Endodermal cell (in vitro differentiated cells): ENCODE measurements at regions not wholly inside any gene's neighbourhood (a gene's known extent, or its start where the extent isn't known, plus 50 kb on each side); places are given as distances from the start of the nearest gene placed in this dataset.

ENCODE experiments used
- DNase-seq: peaks from one replicate; pipeline ENCODE4 v3.0.0-alpha.2; 2017
- H3K27ac ChIP-seq: 2 replicates; pipeline ENCODE4 v1.5.1; 2013; ENCODE audit warnings: mild to moderate bottlenecking, low read depth, low read length, moderate library complexity
- H3K27me3 ChIP-seq: 2 replicates; pipeline ENCODE4 v1.6.1; 2013; ENCODE audit warnings: mild to moderate bottlenecking, low read length, moderate library complexity; ENCODE audit not compliant: insufficient read depth, control insufficient read depth, poor library complexity, severe bottlenecking
- H3K36me3 ChIP-seq: 2 replicates; pipeline ENCODE4 v1.7.0; 2013; ENCODE audit warnings: mild to moderate bottlenecking, low read length, moderate library complexity; ENCODE audit not compliant: control insufficient read depth, insufficient read depth
- H3K4me1 ChIP-seq: one replicate; pipeline ENCODE4 v1.7.0; 2013; ENCODE audit warnings: low read length; ENCODE audit not compliant: control insufficient read depth, insufficient read depth
- H3K4me3 ChIP-seq: 2 replicates; pipeline ENCODE4 v1.5.1; 2013; ENCODE audit warnings: mild to moderate bottlenecking, low read length, moderate library complexity
- H3K9ac ChIP-seq: 2 replicates; pipeline ENCODE4 v1.6.1; 2013; ENCODE audit warnings: mild to moderate bottlenecking, low read length, moderate library complexity; ENCODE audit not compliant: poor library complexity, severe bottlenecking; ENCODE audit errors: extremely low read depth
- H3K9me3 ChIP-seq: 2 replicates; pipeline ENCODE4 v1.6.1; 2013; ENCODE audit warnings: mild to moderate bottlenecking, low read length, moderate library complexity; ENCODE audit not compliant: control insufficient read depth
- H3K27ac Mint-ChIP-seq: 2 replicates; pipeline ENCODE4 v1.8.0; 2020; ENCODE audit warnings: mixed read lengths
- H3K27me3 Mint-ChIP-seq: 2 replicates; pipeline ENCODE4 v1.8.0; 2021; ENCODE audit warnings: mild to moderate bottlenecking, mixed read lengths; ENCODE audit not compliant: insufficient read depth
- H3K36me3 Mint-ChIP-seq: 2 replicates; pipeline ENCODE4 v1.8.0; 2020; ENCODE audit warnings: low read depth, mixed read lengths
- H3K4me1 Mint-ChIP-seq: 2 replicates; pipeline ENCODE4 v1.8.0; 2020; ENCODE audit warnings: mixed read lengths
- H3K4me3 Mint-ChIP-seq: 2 replicates; pipeline ENCODE4 v1.8.0; 2020; ENCODE audit warnings: mild to moderate bottlenecking, moderate library complexity, mixed read lengths
- H3K9me3 Mint-ChIP-seq: 2 replicates; pipeline ENCODE4 v1.8.0; 2020; ENCODE audit warnings: mild to moderate bottlenecking, mixed read lengths
- WGBS, 2 experiments: methylation state at CpG; one replicate each; pipeline versions ENCODE4 v1.1.5 to v1.1.7; 2013; ENCODE audit warnings: missing lambda C conversion rate in 2 of 2, mixed read lengths in 1 of 2; ENCODE audit not compliant: insufficient coverage in 1 of 2, insufficient read length in 1 of 2; 5-methylcytosine and 5-hydroxymethylcytosine counted together
- TF ChIP-seq, protein P1 (sequence below): fragments of 200-600 bp; sonication (generic); conservative IDR thresholded peaks from 2 replicates; pipeline ENCODE4 v1.5.0; 2021; ENCODE audit warnings: antibody characterized with exemption, mild to moderate bottlenecking

DNA sequence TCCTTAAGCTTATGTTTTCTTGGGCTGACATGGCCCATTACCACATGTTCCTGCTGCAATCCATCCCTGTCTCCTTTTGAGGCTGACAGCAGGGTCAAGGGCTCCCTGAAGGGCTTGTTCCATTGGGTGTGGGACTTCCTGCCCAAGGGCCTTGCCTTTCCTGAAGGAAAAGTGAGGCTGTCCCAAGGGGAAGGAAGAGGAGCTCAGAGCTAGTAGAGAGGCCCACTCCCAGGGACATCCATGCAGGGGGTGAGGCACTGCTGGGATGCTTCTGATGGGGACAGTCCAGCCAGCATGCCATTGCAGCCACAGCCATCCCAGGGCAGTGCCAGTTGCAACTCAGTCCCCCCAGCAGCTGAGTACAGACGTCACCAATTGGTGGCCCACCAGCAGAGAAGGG lies 138.4 kb upstream of the FOXA2 start:
- H3K9ac ChIP-seq: no peak overlapping the region
- DNase-seq: no peak
- Mint-ChIP-seq H3K27ac (no peak overlapping the region), H3K9me3 (no peaks in the 10 kb centered on the region), H3K4me1 (peaks cover 38% of the 10 kb centered on the region), H3K27me3 (no peaks in the 10 kb centered on the region), H3K4me3 (no peak overlapping the region), H3K36me3 (no peaks in the 10 kb centered on the region)
- H3K4me1 ChIP-seq: peaks cover 3% of the 10 kb centered on the region
- 73% methylated on average over 1 of the region's 1 CpG; no CpG with 5 or more reads in 1 of the 2 experiments for WGBS, 2 experiments
- no peaks in the 10 kb centered on the region for H3K27me3 ChIP-seq
- H3K4me3 ChIP-seq: no peak overlapping the region
- TF ChIP-seq, protein P1, sequence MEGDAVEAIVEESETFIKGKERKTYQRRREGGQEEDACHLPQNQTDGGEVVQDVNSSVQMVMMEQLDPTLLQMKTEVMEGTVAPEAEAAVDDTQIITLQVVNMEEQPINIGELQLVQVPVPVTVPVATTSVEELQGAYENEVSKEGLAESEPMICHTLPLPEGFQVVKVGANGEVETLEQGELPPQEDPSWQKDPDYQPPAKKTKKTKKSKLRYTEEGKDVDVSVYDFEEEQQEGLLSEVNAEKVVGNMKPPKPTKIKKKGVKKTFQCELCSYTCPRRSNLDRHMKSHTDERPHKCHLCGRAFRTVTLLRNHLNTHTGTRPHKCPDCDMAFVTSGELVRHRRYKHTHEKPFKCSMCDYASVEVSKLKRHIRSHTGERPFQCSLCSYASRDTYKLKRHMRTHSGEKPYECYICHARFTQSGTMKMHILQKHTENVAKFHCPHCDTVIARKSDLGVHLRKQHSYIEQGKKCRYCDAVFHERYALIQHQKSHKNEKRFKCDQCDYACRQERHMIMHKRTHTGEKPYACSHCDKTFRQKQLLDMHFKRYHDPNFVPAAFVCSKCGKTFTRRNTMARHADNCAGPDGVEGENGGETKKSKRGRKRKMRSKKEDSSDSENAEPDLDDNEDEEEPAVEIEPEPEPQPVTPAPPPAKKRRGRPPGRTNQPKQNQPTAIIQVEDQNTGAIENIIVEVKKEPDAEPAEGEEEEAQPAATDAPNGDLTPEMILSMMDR: no peak
- no peaks in the 10 kb centered on the region for H3K36me3 ChIP-seq
- no peak overlapping the region for H3K27ac ChIP-seq
- no peaks in the 10 kb centered on the region for H3K9me3 ChIP-seq

DNA sequence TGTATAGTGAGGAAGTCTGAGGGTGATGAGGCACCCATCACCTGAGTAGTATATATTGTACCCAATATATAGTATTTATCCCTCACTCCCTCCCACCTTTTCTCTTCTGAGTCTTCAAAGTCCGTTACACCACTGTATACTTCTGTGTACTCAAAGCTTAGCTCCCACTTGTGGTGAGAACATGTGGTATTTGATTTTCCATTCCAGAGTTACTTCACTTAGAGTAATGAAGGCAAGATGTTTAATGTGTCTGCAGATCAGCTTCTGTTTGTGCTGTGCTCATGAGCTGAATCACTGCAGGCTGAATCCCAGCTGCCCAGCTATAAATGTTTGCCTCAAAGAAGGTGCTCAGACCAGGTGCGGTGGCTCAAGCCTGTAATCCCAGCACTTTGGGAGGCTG lies 139.3 kb upstream of the FOXA2 start:
- peaks cover 3% of the 10 kb centered on the region for H3K4me1 ChIP-seq
- no peak overlapping the region for H3K4me3 ChIP-seq
- H3K27me3 ChIP-seq: no peaks in the 10 kb centered on the region
- H3K9me3 Mint-ChIP-seq: no peaks in the 10 kb centered on the region
- TF ChIP-seq, protein P1: peak; percentile 26
- peaks cover 33% of the 10 kb centered on the region for H3K4me1 Mint-ChIP-seq
- no peaks in the 10 kb centered on the region for H3K27me3 Mint-ChIP-seq
- H3K9me3 ChIP-seq: no peaks in the 10 kb centered on the region
- no peaks in the 10 kb centered on the region for H3K36me3 Mint-ChIP-seq
- DNase-seq: no peak
- no peak overlapping the region for H3K9ac ChIP-seq
- no peak overlapping the region for H3K27ac Mint-ChIP-seq
- no peaks in the 10 kb centered on the region for H3K36me3 ChIP-seq
- H3K4me3 Mint-ChIP-seq: no peak overlapping the region
- WGBS, 2 experiments: 79% methylated on average over 2 of the region's 2 CpGs; no CpG with 5 or more reads in 1 of the 2 experiments
- no peak overlapping the region for H3K27ac ChIP-seq

DNA sequence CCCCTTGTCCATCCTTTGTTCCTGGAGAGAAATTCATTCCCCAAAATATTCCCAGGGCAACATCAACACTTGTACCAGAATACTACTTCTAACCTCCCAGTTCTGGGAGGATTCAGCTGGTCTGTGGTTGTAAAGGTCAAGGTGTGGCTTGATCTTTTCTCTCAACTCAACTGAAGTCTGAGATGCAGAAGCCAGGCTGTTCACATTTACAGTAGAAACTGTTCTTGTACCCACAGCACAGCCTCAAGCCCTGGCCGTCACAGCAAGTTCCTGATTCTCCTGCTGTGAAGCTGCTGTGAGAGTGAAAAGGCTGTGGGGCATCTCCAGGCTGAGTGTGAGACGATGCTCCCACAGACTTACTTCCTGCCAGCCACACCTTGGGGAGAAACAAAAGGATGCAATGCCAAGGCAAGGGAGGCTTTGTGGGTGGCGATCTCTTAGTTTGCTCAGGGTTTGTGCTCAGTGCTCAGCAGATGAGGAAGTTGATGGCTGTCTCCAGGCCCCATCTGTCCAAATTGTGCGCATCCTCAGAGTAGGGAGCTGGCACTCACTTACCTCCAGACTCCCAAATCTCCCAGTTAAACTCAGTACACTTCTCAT lies 143.9 kb upstream of the FOXA2 start:
- WGBS, 2 experiments: 85 to 100% methylated on average over 2 to 4 of the region's 4 CpGs
- H3K9me3 Mint-ChIP-seq: peaks cover under 1% of the 10 kb centered on the region
- no peak overlapping the region for H3K9ac ChIP-seq
- H3K4me1 ChIP-seq: no peaks in the 10 kb centered on the region
- TF ChIP-seq, protein P1: no peak
- no peak overlapping the region for H3K4me3 Mint-ChIP-seq
- H3K9me3 ChIP-seq: no peaks in the 10 kb centered on the region
- H3K27ac ChIP-seq: no peak overlapping the region
- no peaks in the 10 kb centered on the region for H3K27me3 ChIP-seq
- H3K4me3 ChIP-seq: no peak overlapping the region
- peaks cover 7% of the 10 kb centered on the region for H3K4me1 Mint-ChIP-seq
- peaks cover 4% of the 10 kb centered on the region for H3K27me3 Mint-ChIP-seq
- no peaks in the 10 kb centered on the region for H3K36me3 ChIP-seq
- DNase-seq: no peak
- no peak overlapping the region for H3K27ac Mint-ChIP-seq
- no peaks in the 10 kb centered on the region for H3K36me3 Mint-ChIP-seq
